Colonic mucosa (tissue), 4 donors: ENCODE measurements at regions not wholly inside any gene's neighbourhood (a gene's known extent, or its start where the extent isn't known, plus 50 kb on each side); places are given as distances from the start of the nearest gene placed in this dataset.
"Not testable (repeated sequence)": the region's sequence is repeated elsewhere in the genome, so short reads cannot be mapped to it uniquely, and the experiment has no call there.

Source experiments
- DNase-seq: peaks from one replicate; pipeline ENCODE4 v3.0.0-alpha.2; 2020
- H3K27ac ChIP-seq: fragments of 200-600 bp; one replicate; pipeline ENCODE4 v1.8.0; 2021
- H3K27me3 ChIP-seq: fragments of 200-600 bp; one replicate; pipeline ENCODE4 v1.8.0; 2021
- H3K36me3 ChIP-seq: fragments of 200-600 bp; one replicate; pipeline ENCODE4 v1.8.0; 2021
- H3K4me1 ChIP-seq: fragments of 200-600 bp; one replicate; pipeline ENCODE4 v1.8.0; 2021; ENCODE audit warnings: mild to moderate bottlenecking
- H3K4me3 ChIP-seq: fragments of 200-600 bp; one replicate; pipeline ENCODE4 v1.8.0; 2021
- H3K9ac ChIP-seq, 2 donors: one replicate each; pipeline ENCODE4 v1.7.0; 2013; ENCODE audit warnings: control low read depth in 2 of 2, low read depth in 2 of 2, low read length in 2 of 2
- H3K9me3 ChIP-seq: fragments of 200-600 bp; one replicate; pipeline ENCODE4 v1.8.0; 2021
- intact Hi-C: fragments of 100-400 bp; cut with DNase I; formaldehyde crosslinking; loops from one replicate; pipeline ENCODE4 v1.14.1; 2022
- TF ChIP-seq, protein P1 (sequence below): fragments of 200-600 bp; IDR thresholded peaks from one replicate; pipeline ENCODE4 v1.8.0; 2022; ENCODE audit warnings: antibody characterized with exemption, mild to moderate bottlenecking
- donor health status: healthy.
- donor health status: DM: no; HTN: no; CAD: no.
- donor health status: DM: no; HTN: no; CAD: no.

DNA sequence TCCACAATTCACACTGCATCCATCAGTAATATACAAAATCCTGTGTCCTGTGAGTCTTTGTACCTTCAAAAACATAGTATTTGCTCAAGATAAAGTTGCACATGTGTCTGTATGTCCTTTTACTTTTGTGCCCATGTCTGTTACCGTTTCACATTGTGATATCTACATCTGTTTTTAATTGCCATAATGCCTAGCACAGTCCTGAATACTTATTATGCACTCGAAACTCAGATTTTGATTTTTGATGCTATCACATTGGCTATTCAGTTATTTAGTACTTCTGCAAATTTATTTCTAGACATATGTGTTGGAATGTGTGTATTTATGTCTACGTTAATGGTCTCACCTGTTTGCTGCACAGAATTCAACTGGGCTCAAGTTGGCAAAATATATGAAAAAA lies 452.8 kb upstream of the ZEB2 start:
- Histone ChIP-seq H3K9me3 (no peaks in the 10 kb centered on the region), H3K4me3 (no peak overlapping the region), H3K4me1 (no peaks in the 10 kb centered on the region), H3K36me3 (no peaks in the 10 kb centered on the region), H3K27ac (no peak overlapping the region), H3K27me3 (no peaks in the 10 kb centered on the region), H3K9ac (no peak overlapping the region)
- DNase-seq: no peak
- TF ChIP-seq, protein P1, sequence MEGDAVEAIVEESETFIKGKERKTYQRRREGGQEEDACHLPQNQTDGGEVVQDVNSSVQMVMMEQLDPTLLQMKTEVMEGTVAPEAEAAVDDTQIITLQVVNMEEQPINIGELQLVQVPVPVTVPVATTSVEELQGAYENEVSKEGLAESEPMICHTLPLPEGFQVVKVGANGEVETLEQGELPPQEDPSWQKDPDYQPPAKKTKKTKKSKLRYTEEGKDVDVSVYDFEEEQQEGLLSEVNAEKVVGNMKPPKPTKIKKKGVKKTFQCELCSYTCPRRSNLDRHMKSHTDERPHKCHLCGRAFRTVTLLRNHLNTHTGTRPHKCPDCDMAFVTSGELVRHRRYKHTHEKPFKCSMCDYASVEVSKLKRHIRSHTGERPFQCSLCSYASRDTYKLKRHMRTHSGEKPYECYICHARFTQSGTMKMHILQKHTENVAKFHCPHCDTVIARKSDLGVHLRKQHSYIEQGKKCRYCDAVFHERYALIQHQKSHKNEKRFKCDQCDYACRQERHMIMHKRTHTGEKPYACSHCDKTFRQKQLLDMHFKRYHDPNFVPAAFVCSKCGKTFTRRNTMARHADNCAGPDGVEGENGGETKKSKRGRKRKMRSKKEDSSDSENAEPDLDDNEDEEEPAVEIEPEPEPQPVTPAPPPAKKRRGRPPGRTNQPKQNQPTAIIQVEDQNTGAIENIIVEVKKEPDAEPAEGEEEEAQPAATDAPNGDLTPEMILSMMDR: no peak
- intact Hi-C loops: no loop called here

DNA sequence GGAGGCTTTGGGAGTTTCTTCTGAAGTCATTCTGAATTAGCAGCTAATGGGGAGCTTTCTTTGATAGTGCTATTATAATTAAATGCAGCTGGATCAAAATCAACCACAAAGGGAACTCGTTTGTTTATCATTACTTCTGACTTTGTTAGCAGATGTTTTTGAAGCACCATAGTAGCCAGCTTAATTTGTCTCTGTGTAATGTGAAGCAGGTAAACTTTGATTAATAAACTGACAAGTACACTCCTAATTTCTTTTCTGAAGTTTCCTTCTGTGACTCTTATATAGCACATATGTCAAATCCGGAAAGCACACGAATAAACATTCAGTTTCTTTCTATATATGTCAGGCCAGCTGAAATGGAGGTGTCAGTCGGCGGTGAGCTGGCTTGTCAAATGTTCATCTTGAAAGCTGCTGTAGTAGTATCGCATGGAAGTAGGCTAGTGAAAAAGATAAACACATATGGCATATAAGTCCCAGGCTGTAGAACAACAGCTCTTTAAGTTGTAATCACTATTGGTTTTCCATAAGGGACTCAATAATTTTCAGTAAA lies 451.9 kb upstream of the ZEB2 start:
- no peaks in the 10 kb centered on the region for H3K9me3 ChIP-seq
- no peak for DNase-seq
- H3K36me3 ChIP-seq: no peaks in the 10 kb centered on the region
- intact Hi-C loops: no loop called here
- no peaks in the 10 kb centered on the region for H3K27me3 ChIP-seq
- no peak overlapping the region for H3K9ac ChIP-seq
- H3K27ac ChIP-seq: no peak overlapping the region
- H3K4me1 ChIP-seq: no peaks in the 10 kb centered on the region
- no peak overlapping the region for H3K4me3 ChIP-seq
- TF ChIP-seq, protein P1: no peak

DNA sequence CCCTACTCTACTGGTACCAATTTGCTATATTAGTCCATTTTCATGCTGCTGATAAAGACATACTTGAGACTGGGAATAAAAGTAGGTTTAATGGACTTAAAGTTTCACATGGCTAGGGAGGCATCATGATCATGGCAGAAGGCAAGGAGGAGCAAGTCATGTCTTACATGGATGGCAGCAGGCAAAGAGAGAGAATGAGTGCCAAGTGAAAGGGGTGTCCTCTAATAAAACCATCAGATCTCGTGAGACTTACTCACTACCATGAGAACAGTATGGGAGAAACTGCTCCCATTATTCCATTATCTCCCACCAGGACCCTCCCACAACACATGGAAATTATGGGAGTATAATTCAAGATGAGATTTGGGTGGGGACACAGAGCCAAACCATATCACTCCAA lies 450.5 kb upstream of the ZEB2 start:
- H3K36me3 ChIP-seq, H3K27me3 ChIP-seq, H3K9me3 ChIP-seq, H3K4me3 ChIP-seq, H3K27ac ChIP-seq, H3K4me1 ChIP-seq, intact Hi-C loops, DNase-seq, H3K9ac ChIP-seq: not testable (repeated sequence)

DNA sequence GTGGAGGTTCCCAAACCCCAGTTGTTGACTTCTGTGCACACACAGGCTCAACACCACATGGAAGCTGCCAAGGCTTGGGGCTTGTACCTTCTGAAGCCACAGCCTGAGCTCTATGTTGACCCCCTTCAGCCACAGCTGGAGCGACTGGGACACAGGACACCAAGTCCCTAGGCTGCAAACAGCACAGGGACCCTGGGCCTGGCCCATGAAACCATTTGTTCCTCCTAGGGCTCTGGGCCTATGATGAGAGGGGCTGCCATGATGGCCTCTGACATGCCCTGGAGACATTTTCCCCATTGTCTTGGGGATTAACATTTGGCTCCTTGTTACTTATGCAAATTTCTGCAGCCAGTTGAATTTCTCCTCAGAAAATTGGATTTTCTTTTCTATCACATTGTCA lies 449.6 kb upstream of the ZEB2 start:
- H3K4me1 ChIP-seq, H3K4me3 ChIP-seq, intact Hi-C loops, H3K36me3 ChIP-seq, H3K27me3 ChIP-seq, DNase-seq, H3K9me3 ChIP-seq, H3K9ac ChIP-seq, H3K27ac ChIP-seq: not testable (repeated sequence)

DNA sequence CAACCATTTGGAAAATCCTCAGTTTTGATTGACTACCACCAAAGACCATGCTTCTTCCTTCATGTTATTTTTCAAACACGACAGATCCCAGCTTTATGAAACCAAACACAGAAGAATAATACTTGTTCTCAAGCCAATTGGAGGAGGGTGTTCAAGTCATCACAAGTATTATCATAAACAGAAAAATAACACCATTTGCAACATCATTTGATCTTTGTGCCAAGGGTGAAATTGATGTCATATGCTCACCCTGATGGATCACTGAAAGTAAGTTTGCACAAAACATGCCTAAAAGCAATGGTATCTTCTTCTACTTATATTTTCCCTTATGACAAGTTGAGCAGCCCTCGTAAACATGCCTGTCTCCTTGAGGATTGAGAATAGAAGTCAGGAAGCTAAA lies 448.0 kb upstream of the ZEB2 start:
- H3K36me3 ChIP-seq: no peaks in the 10 kb centered on the region
- no peaks in the 10 kb centered on the region for H3K9me3 ChIP-seq
- no peaks in the 10 kb centered on the region for H3K27me3 ChIP-seq
- no peak overlapping the region for H3K9ac ChIP-seq
- TF ChIP-seq, protein P1: no peak
- no peak overlapping the region for H3K27ac ChIP-seq
- no peak for DNase-seq
- intact Hi-C loops: no loop called here
- no peaks in the 10 kb centered on the region for H3K4me1 ChIP-seq
- no peak overlapping the region for H3K4me3 ChIP-seq

DNA sequence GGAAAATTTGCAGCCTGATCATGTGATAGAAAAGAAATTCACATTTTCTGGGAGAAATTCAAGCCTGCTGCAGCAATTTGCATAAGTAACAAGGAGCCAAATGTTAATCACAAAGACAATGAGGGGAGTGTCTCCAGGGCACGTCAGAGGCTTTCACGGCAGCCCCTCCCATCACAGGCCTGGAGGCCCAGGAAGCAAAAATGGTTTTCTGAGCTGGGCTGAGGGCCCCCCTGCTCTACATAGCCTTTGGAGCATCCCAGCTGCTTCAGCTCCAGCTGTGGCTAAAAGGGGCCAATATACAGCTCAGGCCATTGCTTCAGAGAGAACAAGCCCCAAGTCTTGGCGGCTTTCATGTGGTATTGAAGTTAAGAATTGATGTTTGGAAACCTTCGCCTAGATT lies 445.3 kb upstream of the ZEB2 start:
- TF ChIP-seq, protein P1: no peak
- H3K4me1 ChIP-seq: no peaks in the 10 kb centered on the region
- intact Hi-C loops: no loop called here

DNA sequence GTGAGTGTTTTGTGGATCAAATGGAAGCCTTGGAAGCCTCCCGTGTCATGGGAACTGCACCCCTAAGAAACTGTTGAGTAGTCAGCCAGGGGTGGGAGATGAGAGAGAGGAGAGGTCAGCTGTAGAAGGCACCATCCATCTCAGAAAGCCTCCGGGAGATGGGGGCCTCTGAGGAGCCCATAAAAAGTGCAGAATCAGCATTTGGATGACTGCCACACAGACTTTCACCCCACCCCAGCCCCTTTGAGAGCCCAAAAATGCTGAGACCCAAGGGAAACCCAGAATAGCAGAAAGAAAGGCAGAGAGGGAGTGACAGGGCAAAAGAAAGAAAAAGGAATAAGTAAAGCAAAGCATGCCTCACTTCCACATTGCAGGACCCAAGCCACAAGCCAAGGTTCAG lies 443.1 kb upstream of the ZEB2 start:
- DNase-seq: no peak
- no peaks in the 10 kb centered on the region for H3K27me3 ChIP-seq
- H3K9ac ChIP-seq: no peak overlapping the region
- no peaks in the 10 kb centered on the region for H3K4me1 ChIP-seq
- H3K4me3 ChIP-seq: no peak overlapping the region
- TF ChIP-seq, protein P1: no peak
- H3K9me3 ChIP-seq: no peaks in the 10 kb centered on the region
- intact Hi-C loops: no loop called here
- no peak overlapping the region for H3K27ac ChIP-seq
- no peaks in the 10 kb centered on the region for H3K36me3 ChIP-seq

More for the DNA sequence above, 445.3 kb upstream of the ZEB2 start:
- Histone ChIP-seq H3K27ac (no peak overlapping the region), H3K36me3 (no peaks in the 10 kb centered on the region), H3K27me3 (no peaks in the 10 kb centered on the region), H3K4me3 (no peak overlapping the region), H3K9me3 (no peaks in the 10 kb centered on the region), H3K9ac (no peak overlapping the region)
- no peak for DNase-seq
